Stimulated activated naive CD8-positive, alpha-beta T cell treated with anti-CD3 and anti-CD28 coated beads, Interleukin-15, amount 100 ng/mL, for 72 hours (primary cell): ENCODE measurements at regions not wholly inside any gene's neighbourhood (a gene's known extent, or its start where the extent isn't known, plus 50 kb on each side); places are given as distances from the start of the nearest gene placed in this dataset.

Experiments
- ATAC-seq: fragments of 150-1000 bp; cut with Tn5 transposase; 2 replicates; pipeline ENCODE4 v1.10.0; 2021; ENCODE audit warnings: mild to moderate bottlenecking, moderate library complexity
- DNase-seq, 2 donors: peaks; one replicate each; pipeline ENCODE4 v3.0.0; 2021 to 2022
- H3K27ac Mint-ChIP-seq, 2 donors: one replicate each; pipeline ENCODE4 v1.8.0; 2022; ENCODE audit warnings: mild to moderate bottlenecking in 2 of 2, mixed read lengths in 2 of 2, moderate library complexity in 2 of 2
- H3K27me3 Mint-ChIP-seq: one replicate; pipeline ENCODE4 v1.8.0; 2022; ENCODE audit warnings: mixed read lengths
- H3K4me1 Mint-ChIP-seq: one replicate; pipeline ENCODE4 v1.8.0; 2022; ENCODE audit warnings: mild to moderate bottlenecking, mixed read lengths
- H3K4me3 Mint-ChIP-seq, 2 donors: one replicate each; pipeline ENCODE4 v1.8.0; 2022; ENCODE audit warnings: mild to moderate bottlenecking in 2 of 2, mixed read lengths in 2 of 2, moderate library complexity in 1 of 2
- H3K9me3 Mint-ChIP-seq, 2 donors: one replicate each; pipeline ENCODE4 v1.8.0; 2022; ENCODE audit warnings: mixed read lengths in 2 of 2

DNA sequence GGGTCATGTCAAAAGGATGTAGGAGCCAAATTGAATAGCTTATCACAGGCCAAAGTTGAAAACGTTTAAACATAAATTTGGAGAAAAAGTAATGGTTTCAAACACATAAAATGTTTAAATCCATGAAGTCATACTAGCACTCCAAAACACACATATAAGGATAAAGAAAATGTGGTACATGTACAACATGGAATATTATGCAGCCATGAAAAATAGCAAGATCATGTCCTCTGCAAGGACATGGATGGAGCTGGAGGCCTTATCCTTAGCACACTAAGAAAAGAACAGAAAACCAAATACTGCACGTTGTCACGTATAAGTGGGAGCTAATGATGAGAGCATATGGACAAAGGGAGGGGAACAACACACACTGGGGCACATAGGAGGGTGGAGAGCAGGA lies 911.7 kb upstream of the PCDH20 start:
- Mint-ChIP-seq H3K27me3 (no peaks in the 10 kb centered on the region), H3K4me3 (no peak overlapping the region), H3K9me3 (peaks cover 0 to 7% of the 10 kb centered on the region in 2 donors), H3K27ac (no peak overlapping the region), H3K4me1 (no peaks in the 10 kb centered on the region)
- ATAC-seq (no peak), DNase-seq (no peak)

DNA sequence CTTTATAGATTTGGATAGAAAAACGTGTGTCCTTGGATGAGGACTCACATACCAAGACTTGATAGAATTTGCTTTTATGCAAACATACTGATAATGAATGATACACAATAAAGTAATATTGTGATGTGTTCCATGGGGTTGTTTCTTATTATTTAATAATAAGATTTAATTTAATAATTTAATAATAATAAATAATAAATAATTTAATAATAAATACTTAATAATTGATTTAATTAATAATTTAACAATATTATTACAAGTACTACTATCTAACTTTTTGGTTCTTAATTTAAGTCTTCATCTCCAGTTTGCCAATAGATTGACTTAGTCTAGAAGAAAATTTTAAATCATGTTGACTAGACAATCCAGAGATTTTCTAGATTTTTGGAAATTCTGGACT lies 909.2 kb upstream of the PCDH20 start:
- H3K4me1 Mint-ChIP-seq: no peaks in the 10 kb centered on the region
- H3K27ac Mint-ChIP-seq: no peak overlapping the region
- no peaks in the 10 kb centered on the region for H3K27me3 Mint-ChIP-seq
- ATAC-seq (no peak), DNase-seq (no peak)
- peaks cover 0 to 7% of the 10 kb centered on the region in 2 donors for H3K9me3 Mint-ChIP-seq
- H3K4me3 Mint-ChIP-seq: no peak overlapping the region

DNA sequence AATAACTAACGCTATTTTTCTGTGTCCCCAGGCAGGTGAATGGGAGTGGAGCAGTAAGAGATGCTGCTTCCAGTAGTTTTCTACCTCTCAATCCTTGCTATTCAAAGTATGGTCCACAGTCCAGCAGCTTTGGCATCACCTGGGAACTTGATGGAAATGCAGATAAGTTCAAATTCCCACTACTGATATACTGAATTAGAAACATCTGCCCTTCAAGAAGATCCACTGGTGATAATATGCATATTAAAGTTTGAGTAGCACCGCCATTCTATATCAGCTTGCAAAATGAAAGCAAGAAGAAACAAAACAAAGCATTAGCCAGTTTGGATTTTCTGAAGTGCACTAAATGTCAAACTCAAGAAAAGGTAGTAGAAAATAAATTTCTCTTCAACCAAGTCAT lies 906.2 kb upstream of the PCDH20 start:
- no peak for ATAC-seq
- Mint-ChIP-seq H3K4me3 (no peak overlapping the region), H3K27me3 (no peaks in the 10 kb centered on the region), H3K4me1 (no peaks in the 10 kb centered on the region), H3K9me3 (no peaks in the 10 kb centered on the region), H3K27ac (no peak overlapping the region)
- no peak for DNase-seq

DNA sequence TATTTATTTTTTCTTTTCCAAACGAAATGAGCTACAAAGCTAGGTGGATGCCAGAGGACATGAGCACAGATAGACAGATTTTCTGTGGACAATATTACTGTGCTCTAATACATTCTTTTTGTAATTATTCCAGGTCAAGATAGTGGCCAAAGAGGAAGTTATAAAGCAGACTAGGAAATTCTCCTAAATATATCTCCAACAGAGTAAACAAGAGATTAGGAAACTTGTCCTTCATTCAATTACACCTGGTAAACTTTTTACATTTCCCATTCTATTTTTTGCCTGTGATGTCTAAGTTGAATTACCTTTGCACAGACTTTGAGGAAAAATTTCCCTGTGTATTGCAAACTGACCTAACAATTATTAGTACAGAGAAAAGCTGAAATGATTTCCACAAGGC lies 905.5 kb upstream of the PCDH20 start:
- Mint-ChIP-seq H3K4me3 (no peak overlapping the region), H3K9me3 (no peaks in the 10 kb centered on the region), H3K4me1 (no peaks in the 10 kb centered on the region), H3K27ac (no peak overlapping the region), H3K27me3 (no peaks in the 10 kb centered on the region)
- ATAC-seq: no peak
- DNase-seq: no peak

DNA sequence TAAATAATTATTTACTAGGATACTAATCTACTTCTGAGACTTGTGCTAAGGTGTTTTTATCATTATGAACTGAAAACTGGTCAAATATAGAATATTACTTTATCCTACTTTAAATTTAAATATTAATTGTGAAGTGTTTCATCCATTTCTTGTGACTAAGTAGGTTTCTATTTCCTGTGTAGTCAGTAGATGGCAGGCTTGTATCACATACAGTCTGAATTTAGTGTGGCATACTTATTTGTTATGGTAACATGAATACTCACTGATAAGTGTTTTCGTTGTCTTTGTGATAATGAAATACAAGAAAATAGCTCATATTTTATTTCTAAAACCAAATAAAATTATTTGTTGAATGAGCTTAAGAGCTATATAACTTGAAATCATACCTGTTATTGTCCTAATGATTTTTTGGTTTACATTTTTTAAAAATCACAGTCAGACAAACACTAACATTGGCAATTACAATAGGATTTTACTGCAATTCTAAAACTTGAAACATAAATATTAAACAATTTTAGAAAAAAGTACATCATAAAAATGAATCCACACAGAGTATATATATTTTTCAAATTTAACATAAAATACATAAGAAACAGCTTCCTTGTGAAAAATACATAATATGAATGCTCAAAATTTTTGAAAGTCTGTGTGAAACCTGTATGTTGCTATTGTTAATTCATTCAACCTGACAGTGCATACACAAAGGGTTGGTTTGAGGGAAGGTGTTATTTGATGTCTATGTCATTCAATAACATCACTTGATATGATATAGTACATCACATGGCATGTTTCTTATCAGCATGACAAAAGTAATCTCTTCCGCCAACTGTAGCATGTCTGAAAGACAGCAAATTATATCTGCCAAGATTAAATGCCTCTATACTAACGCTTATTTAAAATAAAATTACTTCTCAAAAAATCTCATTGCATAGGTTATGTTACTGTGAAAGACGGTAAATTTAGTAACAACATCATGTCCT lies 904.8 kb upstream of the PCDH20 start:
- DNase-seq (no peak), ATAC-seq (no peak)
- no peaks in the 10 kb centered on the region for H3K27me3 Mint-ChIP-seq
- H3K27ac Mint-ChIP-seq: no peak overlapping the region
- H3K4me1 Mint-ChIP-seq: no peaks in the 10 kb centered on the region
- H3K9me3 Mint-ChIP-seq: no peaks in the 10 kb centered on the region
- no peak overlapping the region for H3K4me3 Mint-ChIP-seq

DNA sequence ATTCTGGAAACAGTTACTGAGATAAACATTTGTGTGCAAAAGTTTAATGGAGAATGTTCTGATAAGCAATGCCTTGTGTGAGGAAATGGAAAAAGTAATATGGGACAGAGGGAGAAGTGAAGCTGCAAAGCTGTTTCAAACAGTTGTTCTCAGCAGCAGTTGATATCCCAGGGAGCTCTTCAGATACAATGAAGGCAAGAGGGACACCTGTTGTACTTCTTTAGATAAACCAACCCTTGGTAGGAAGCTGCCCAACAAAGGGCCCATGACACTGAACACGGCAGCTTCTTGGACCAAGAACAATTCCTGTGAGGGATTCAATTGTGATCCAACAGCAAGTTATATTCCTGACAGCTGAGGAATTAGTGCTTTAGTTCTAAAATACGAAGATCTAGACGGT lies 894.3 kb upstream of the PCDH20 start:
- DNase-seq (no peak), ATAC-seq (no peak)
- no peak overlapping the region for H3K27ac Mint-ChIP-seq
- no peak overlapping the region for H3K4me3 Mint-ChIP-seq
- H3K4me1 Mint-ChIP-seq: no peaks in the 10 kb centered on the region
- H3K9me3 Mint-ChIP-seq: no peaks in the 10 kb centered on the region
- no peaks in the 10 kb centered on the region for H3K27me3 Mint-ChIP-seq

DNA sequence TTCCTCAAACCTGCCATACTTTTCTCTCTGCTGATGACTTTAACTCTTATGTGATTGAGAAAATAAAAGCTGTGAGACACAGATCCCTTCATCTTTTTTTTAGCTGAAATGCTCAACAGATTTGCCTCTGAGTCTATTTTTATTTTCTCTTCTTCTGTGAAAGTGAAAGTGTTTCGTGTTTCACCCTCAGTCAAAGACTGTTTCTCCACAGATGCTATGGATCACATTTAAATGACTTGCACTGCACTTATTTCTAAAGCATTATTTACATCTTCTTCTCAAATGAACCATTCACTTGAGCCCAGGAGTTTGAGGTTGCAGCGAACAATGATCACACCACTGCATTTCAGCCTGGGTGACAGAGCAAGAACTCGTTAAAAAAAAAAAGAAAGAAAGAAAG lies 890.1 kb upstream of the PCDH20 start:
- Mint-ChIP-seq H3K27ac (no peak overlapping the region), H3K4me1 (no peaks in the 10 kb centered on the region), H3K27me3 (no peaks in the 10 kb centered on the region), H3K4me3 (no peak overlapping the region), H3K9me3 (peaks cover 0 to 7% of the 10 kb centered on the region in 2 donors)
- DNase-seq (no peak), ATAC-seq (no peak)

DNA sequence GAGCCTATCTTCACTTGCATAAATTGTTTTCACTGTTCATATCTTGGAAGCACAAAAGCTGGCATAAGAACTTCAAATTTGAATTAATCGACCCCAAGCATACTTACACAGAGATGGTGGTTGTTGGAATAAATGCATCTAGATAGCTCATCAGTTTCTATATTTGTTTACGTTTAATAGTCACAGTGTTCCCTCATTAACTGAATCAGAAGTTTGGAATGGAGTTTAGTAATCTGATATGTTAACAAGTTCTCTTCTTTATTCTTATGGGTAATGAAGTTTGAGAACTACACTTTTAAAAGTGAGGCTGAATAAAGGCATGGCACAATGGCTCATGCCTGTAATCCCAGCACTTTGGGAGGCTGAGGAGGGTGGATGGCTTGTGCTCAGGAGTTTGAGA lies 886.7 kb upstream of the PCDH20 start:
- Mint-ChIP-seq H3K27me3 (no peaks in the 10 kb centered on the region), H3K4me3 (no peak overlapping the region)
- no peak for ATAC-seq

DNA sequence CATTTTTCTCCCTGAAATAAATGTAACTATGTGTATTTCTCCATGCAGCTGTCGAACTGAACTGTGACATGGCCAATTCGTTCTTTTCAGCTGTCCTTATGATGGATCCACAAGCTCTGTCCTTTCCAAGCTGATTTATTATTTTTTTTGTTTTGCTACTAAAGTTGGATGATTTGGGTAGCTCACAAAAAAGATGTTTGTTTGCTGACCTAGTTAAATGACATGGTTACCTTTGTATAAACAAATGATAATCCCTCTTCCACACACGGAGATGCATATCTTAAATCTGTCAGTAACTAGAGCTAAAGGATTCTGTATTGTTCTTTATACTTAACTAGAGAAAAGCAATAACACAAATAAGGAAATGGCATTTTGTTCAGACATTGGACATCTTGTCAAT lies 884.3 kb upstream of the PCDH20 start:
- Mint-ChIP-seq H3K4me3 (no peak overlapping the region), H3K27ac (no peak overlapping the region)
- no peak for ATAC-seq

More for the DNA sequence above, 886.7 kb upstream of the PCDH20 start:
- no peak for DNase-seq
- H3K4me1 Mint-ChIP-seq: no peaks in the 10 kb centered on the region
- H3K27ac Mint-ChIP-seq: no peak overlapping the region
- H3K9me3 Mint-ChIP-seq: peaks cover 0 to 7% of the 10 kb centered on the region in 2 donors

DNA sequence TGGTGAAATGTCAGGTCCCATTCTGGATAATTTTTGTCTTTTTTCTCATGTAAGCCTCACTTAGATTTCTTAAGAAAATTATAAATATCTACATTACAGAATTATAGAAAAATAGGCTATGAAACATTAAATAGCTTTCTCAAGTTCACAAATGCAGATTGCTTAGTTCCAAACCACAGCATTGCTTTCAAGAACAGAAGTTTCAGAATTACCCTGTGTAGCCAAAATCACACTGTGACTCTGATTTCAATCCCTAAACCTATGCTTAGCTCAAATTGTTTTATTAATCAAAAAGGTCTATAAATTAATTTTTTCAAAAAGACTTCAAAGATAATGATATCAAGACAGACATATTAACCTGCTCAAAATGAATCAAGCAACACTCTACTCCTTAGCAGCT lies 881.2 kb upstream of the PCDH20 start:
- Mint-ChIP-seq H3K4me1 (no peaks in the 10 kb centered on the region), H3K9me3 (no peaks in the 10 kb centered on the region), H3K27me3 (no peaks in the 10 kb centered on the region), H3K27ac (no peak overlapping the region), H3K4me3 (no peak overlapping the region)
- no peak for ATAC-seq
- DNase-seq: no peak

More for the DNA sequence above, 884.3 kb upstream of the PCDH20 start:
- no peak for DNase-seq
- no peaks in the 10 kb centered on the region for H3K27me3 Mint-ChIP-seq
- peaks cover 0 to 7% of the 10 kb centered on the region in 2 donors for H3K9me3 Mint-ChIP-seq
- H3K4me1 Mint-ChIP-seq: no peaks in the 10 kb centered on the region

DNA sequence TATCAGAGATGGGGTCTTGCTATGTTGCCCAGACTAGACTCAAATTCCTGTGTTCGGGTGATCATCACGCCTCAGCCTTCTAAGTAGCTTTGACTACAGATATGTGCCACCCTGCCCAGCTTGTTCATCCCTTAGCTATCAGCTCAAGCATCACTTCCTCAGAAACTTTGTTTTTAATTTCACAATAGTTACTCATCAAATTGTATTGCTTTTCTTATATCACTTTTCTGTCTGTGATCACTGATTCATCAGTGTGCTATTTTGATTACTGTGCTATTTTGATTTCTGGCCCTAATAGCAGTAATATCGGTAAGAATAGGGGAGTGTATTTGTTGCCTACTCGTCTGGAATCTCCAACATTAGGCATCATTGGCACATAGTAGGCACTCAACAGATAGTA lies 878.6 kb upstream of the PCDH20 start:
- Mint-ChIP-seq H3K9me3 (peaks cover 7 to 12% of the 10 kb centered on the region in 2 donors), H3K27ac (no peak overlapping the region), H3K27me3 (no peaks in the 10 kb centered on the region), H3K4me1 (no peaks in the 10 kb centered on the region), H3K4me3 (no peak overlapping the region)
- no peak for DNase-seq
- no peak for ATAC-seq

DNA sequence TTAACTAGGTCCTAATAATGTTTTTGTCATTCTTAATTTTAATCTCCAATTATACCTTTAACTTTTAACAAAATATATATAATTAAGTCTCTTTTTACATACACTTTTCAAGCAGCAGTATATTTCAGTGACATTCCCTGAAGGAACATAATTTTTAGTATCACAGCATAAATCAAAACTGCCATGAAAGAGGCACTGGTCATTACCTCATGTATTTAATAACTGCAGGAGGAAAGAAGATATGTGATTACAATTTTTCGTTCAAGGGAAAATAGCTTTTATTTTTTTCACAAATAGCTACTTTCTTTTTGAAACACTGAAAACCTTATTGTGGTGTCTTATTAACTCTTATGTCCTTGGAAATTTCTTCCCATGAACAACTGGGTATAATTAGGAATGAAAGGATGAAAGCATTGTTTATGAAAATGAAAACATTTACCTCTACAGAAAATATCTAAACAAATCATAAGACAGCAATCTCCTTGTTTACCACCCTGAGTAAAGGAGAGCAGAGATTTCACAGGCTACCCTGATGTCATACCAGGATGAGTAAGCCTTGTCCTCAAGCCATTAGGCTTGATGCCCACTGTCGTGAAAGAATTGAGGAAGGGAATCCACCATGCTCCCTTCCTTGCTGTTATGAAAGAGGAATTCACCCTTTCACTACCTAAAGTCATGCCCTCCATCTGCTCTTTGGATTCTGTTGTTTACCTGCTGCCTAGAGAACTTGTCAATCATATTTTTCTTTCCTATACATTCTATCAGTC lies 877.2 kb upstream of the PCDH20 start:
- no peak for DNase-seq
- ATAC-seq: no peak
- Mint-ChIP-seq H3K27me3 (no peaks in the 10 kb centered on the region), H3K9me3 (peaks cover 7 to 14% of the 10 kb centered on the region in 2 donors), H3K4me3 (no peak overlapping the region), H3K27ac (no peak overlapping the region), H3K4me1 (no peaks in the 10 kb centered on the region)

DNA sequence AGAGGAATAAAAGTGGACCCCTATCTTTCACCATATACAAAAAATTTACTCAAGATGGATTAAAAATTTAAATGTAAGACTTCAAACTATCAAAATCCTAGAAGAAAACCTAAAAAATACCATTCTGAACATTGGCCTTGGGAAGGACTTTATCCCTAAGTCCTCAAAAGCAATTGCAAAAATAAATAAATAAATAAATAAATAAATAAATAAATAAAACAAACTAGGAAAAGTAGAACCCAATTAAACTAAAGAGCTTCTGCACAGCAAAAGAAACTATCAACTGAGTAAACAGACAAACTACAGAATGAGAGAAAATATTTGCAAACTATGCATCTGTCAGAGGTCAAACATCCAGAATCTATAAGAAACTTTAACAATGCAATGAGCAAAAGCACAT lies 874.9 kb upstream of the PCDH20 start:
- DNase-seq (no peak), ATAC-seq (no peak)
- H3K4me1 Mint-ChIP-seq: no peaks in the 10 kb centered on the region
- H3K27me3 Mint-ChIP-seq: no peaks in the 10 kb centered on the region
- H3K4me3 Mint-ChIP-seq: no peak overlapping the region
- peaks cover 7 to 22% of the 10 kb centered on the region in 2 donors for H3K9me3 Mint-ChIP-seq
- H3K27ac Mint-ChIP-seq: peak overlapping the region in 1 of 2 donors; percentile 27

DNA sequence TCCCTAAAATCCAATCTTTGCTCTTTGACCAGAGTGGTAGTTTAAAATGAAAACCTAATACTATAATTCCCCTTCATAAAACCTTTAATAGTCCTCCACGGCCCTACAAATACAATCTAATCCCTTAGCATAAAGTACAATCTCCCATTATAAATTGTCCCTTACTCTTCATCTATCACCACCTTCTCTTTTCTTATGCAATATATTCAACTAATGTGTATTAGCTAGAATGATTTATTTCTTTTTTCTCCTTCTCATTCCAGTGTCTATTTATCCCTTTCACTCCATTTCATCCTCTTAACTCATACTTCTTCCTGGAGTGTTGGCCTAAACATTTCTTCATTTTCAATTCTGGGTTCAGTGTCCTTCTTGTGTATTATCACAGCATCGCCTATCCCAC lies 872.1 kb upstream of the PCDH20 start:
- Mint-ChIP-seq H3K4me1 (no peaks in the 10 kb centered on the region), H3K4me3 (no peak overlapping the region), H3K9me3 (peaks cover 22 to 25% of the 10 kb centered on the region in 2 donors), H3K27ac (no peak overlapping the region), H3K27me3 (no peaks in the 10 kb centered on the region)
- DNase-seq: no peak
- ATAC-seq: no peak

DNA sequence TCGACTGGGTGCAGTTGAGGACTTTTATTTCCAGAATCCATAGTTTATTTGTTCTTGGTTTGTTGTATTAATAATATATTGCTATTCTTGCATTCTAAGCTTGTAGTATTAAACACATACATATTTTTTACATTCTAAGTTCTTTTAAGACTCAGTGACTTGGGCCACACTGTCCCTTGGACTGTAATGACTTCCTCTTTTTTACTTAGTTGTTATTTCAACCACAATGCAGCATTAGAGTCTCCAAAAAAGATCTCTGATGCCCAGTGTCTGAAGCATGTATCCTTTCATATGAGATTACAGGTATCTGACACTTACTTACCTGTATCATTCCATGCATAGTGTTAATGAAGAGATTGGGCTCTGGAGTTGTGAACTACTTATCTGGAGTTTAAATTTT lies 864.9 kb upstream of the PCDH20 start:
- ATAC-seq: no peak
- H3K4me3 Mint-ChIP-seq: no peak overlapping the region
- no peaks in the 10 kb centered on the region for H3K4me1 Mint-ChIP-seq
- no peak overlapping the region for H3K27ac Mint-ChIP-seq
- H3K9me3 Mint-ChIP-seq: peaks cover 0 to 25% of the 10 kb centered on the region in 2 donors
- DNase-seq: no peak
- no peaks in the 10 kb centered on the region for H3K27me3 Mint-ChIP-seq

DNA sequence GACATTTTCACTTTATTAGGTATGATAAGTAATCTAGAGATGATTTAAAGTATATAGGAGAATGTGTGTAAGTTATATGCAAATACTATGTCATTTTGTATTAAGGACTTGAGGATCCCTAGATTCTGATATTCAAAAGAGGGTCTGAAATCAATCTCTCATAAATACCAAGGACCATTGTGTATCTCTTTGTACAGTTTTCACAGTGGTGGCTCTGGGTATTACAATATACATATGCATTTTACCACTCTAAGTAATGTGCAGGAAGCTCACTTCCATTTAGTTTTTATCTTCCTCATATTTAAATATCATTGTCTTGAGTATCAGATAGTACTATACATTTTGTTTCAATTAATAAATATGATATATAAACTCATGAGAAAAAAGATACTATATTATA lies 862.6 kb upstream of the PCDH20 start:
- ATAC-seq: no peak
- H3K27ac Mint-ChIP-seq: no peak overlapping the region
- H3K4me1 Mint-ChIP-seq: no peaks in the 10 kb centered on the region
- DNase-seq: no peak
- H3K9me3 Mint-ChIP-seq: peaks cover 0 to 10% of the 10 kb centered on the region in 2 donors
- no peak overlapping the region for H3K4me3 Mint-ChIP-seq
- no peaks in the 10 kb centered on the region for H3K27me3 Mint-ChIP-seq
